Neural cell (in vitro differentiated cells): ENCODE measurements at regions not wholly inside any gene's neighbourhood (a gene's known extent, or its start where the extent isn't known, plus 50 kb on each side); places are given as distances from the start of the nearest gene placed in this dataset.

ENCODE experiments used
- H2AFZ ChIP-seq: fragments of 200-600, 300-800 bp; sonication (generic), shearing (Covaris generic); 2 replicates; pipeline ENCODE4 v1.6.0; 2014; ENCODE audit warnings: low read depth, mild to moderate bottlenecking, antibody characterized with exemption, low read length, moderate library complexity
- H3F3A ChIP-seq: fragments of 200-600 bp; shearing (Covaris generic); 2 replicates; pipeline ENCODE4 v1.6.1; 2016; ENCODE audit warnings: mild to moderate bottlenecking, moderate library complexity, mixed read lengths, antibody characterized with exemption, low read length; ENCODE audit not compliant: insufficient read depth, poor library complexity, severe bottlenecking
- H3K27ac ChIP-seq: fragments of 200-600, 300-800 bp; sonication (generic), shearing (Covaris generic); 2 replicates; pipeline ENCODE4 v1.5.1; 2014; ENCODE audit warnings: mild to moderate bottlenecking, low read length, moderate library complexity
- H3K27me3 ChIP-seq: fragments of 300-800, 200-600 bp; sonication (generic), shearing (Covaris generic); 2 replicates; pipeline ENCODE4 v1.6.0; 2014; ENCODE audit warnings: mild to moderate bottlenecking, low read depth, low read length, moderate library complexity; ENCODE audit not compliant: insufficient read depth
- H3K36me3 ChIP-seq: fragments of 300-800, 200-600 bp; sonication (generic), shearing (Covaris generic); 2 replicates; pipeline ENCODE4 v1.5.1; 2014; ENCODE audit warnings: mild to moderate bottlenecking, antibody characterized with exemption, low read length, moderate library complexity; ENCODE audit not compliant: insufficient read depth
- H3K4me2 ChIP-seq: fragments of 300-800, 200-600 bp; sonication (generic), shearing (Covaris generic); 2 replicates; pipeline ENCODE4 v1.6.0; 2014; ENCODE audit warnings: mild to moderate bottlenecking, low read length
- H3K4me3 ChIP-seq: fragments of 300-800, 200-600 bp; sonication (generic), shearing (Covaris generic); 2 replicates; pipeline ENCODE4 v1.5.1; 2014; ENCODE audit warnings: mild to moderate bottlenecking, low read length, moderate library complexity
- H3K79me2 ChIP-seq: fragments of 200-600 bp; shearing (Covaris generic); replicated peaks from 2 replicates; pipeline ENCODE4 v1.6.0; 2014; ENCODE audit warnings: mild to moderate bottlenecking, low read length, moderate library complexity; ENCODE audit not compliant: insufficient read depth
- H3K9ac ChIP-seq: fragments of 300-800, 200-600 bp; sonication (generic), shearing (Covaris generic); 2 replicates; pipeline ENCODE4 v1.6.1; 2016; ENCODE audit warnings: mild to moderate bottlenecking, low read length, mixed read lengths
- H3K9me2 ChIP-seq: fragments of 200-600 bp; shearing (Covaris generic); 2 replicates; pipeline ENCODE4 v1.6.1; 2016; ENCODE audit warnings: mild to moderate bottlenecking, low read length, mixed read lengths; ENCODE audit not compliant: insufficient read depth
- H3K9me3 ChIP-seq: fragments of 200-600, 300-800 bp; sonication (generic), shearing (Covaris generic); 2 replicates; pipeline ENCODE4 v1.6.1; 2016; ENCODE audit warnings: mild to moderate bottlenecking, mixed run types, low read length, moderate library complexity, mixed read lengths
- H4K20me1 ChIP-seq: fragments of 200-600 bp; shearing (Covaris generic); 2 replicates; pipeline ENCODE4 v1.6.1; 2016; ENCODE audit warnings: mild to moderate bottlenecking, mixed run types; ENCODE audit not compliant: insufficient read depth
- CTCF ChIP-seq: fragments of 450-650 bp; IDR thresholded peaks from 2 replicates; pipeline ENCODE4 v1.5.1; 2014; ENCODE audit warnings: antibody characterized with exemption, mild to moderate bottlenecking, moderate library complexity; ENCODE audit not compliant: poor library complexity, severe bottlenecking
- EP300 ChIP-seq: fragments of 450-650 bp; conservative IDR thresholded peaks from 2 replicates; pipeline ENCODE4 v1.6.1; 2014; ENCODE audit warnings: antibody characterized with exemption, mild to moderate bottlenecking, moderate library complexity; ENCODE audit not compliant: poor library complexity, severe bottlenecking
- EZH2 ChIP-seq: fragments of 200-600, 300-800 bp; shearing (Covaris generic), sonication (generic); IDR thresholded peaks from 2 replicates; pipeline ENCODE4 v1.6.1; 2014; ENCODE audit warnings: antibody characterized with exemption, low read length, borderline replicate concordance, mild to moderate bottlenecking; ENCODE audit not compliant: insufficient read depth, poor library complexity, severe bottlenecking
- MXI1 ChIP-seq: fragments of 450-650 bp; conservative IDR thresholded peaks from 2 replicates; pipeline ENCODE4 v1.6.1; 2014; ENCODE audit warnings: antibody characterized with exemption, mild to moderate bottlenecking; ENCODE audit not compliant: poor library complexity, severe bottlenecking
- POLR2AphosphoS5 ChIP-seq: IDR thresholded peaks from 2 replicates; pipeline ENCODE4 v1.6.1; 2012
- RAD21 ChIP-seq: fragments of 450-650 bp; conservative IDR thresholded peaks from 2 replicates; pipeline ENCODE4 v1.6.1; 2014; ENCODE audit warnings: antibody characterized with exemption, mild to moderate bottlenecking, moderate library complexity
- REST ChIP-seq: IDR thresholded peaks from 2 replicates; pipeline ENCODE4 v1.6.1; 2012; ENCODE audit warnings: borderline replicate concordance
- SMC3 ChIP-seq: fragments of 450-650 bp; conservative IDR thresholded peaks from 2 replicates; pipeline ENCODE4 v1.6.1; 2014; ENCODE audit warnings: antibody characterized with exemption, mild to moderate bottlenecking, moderate library complexity; ENCODE audit not compliant: poor library complexity
- TAF1 ChIP-seq: IDR thresholded peaks from 2 replicates; pipeline ENCODE4 v1.6.1; 2012; ENCODE audit warnings: low read depth

GRCh38 chr6:71396410-71396801 is 107.8 kb downstream of the OGFRL1 start:
- H2AFZ ChIP-seq: no peak overlapping the region
- H3K79me2 ChIP-seq: no peaks in the 10 kb centered on the region
- no peaks in the 10 kb centered on the region for H3K27me3 ChIP-seq
- no peak overlapping the region for H3K9ac ChIP-seq
- H3F3A ChIP-seq: no peaks in the 10 kb centered on the region
- H3K4me2 ChIP-seq: no peak overlapping the region
- H3K9me3 ChIP-seq: no peaks in the 10 kb centered on the region
- H3K9me2 ChIP-seq: no peaks in the 10 kb centered on the region
- no peak for TF ChIP-seq REST
- no peak for TF ChIP-seq CTCF
- no peak for TF ChIP-seq TAF1
- TF ChIP-seq POLR2AphosphoS5: no peak
- no peak for TF ChIP-seq EP300
- TF ChIP-seq MXI1: no peak
- TF ChIP-seq SMC3: no peak
- TF ChIP-seq RAD21: no peak
- no peak for TF ChIP-seq EZH2
- H3K27ac ChIP-seq: no peak overlapping the region
- no peaks in the 10 kb centered on the region for H4K20me1 ChIP-seq
- H3K4me3 ChIP-seq: no peak overlapping the region
- no peaks in the 10 kb centered on the region for H3K36me3 ChIP-seq

- Histone ChIP-seq H3K27me3 (no peaks in the 10 kb centered on the region), H3F3A (no peaks in the 10 kb centered on the region), H3K27ac (no peak overlapping the region), H3K4me3 (no peak overlapping the region), H3K9me3 (no peaks in the 10 kb centered on the region), H3K9me2 (no peaks in the 10 kb centered on the region), H2AFZ (no peak overlapping the region), H3K4me2 (no peak overlapping the region), H3K9ac (no peak overlapping the region), H3K36me3 (no peaks in the 10 kb centered on the region), H4K20me1 (no peaks in the 10 kb centered on the region), H3K79me2 (no peaks in the 10 kb centered on the region)
- TF ChIP-seq REST: no peak
- TF ChIP-seq EZH2: no peak
- TF ChIP-seq TAF1: no peak
- no peak for TF ChIP-seq EP300
These were observed 110.7 kb downstream of the OGFRL1 start for GRCh38 chr6:71399279-71399678.
